ENCODE measurements at regions not wholly inside any gene's neighbourhood (a gene's known extent, or its start where the extent isn't known, plus 50 kb on each side); places are given as distances from the start of the nearest gene placed in this dataset.
"Not testable (repeated sequence)": the region's sequence is repeated elsewhere in the genome, so short reads cannot be mapped to it uniquely, and the experiment has no call there.

DNA sequence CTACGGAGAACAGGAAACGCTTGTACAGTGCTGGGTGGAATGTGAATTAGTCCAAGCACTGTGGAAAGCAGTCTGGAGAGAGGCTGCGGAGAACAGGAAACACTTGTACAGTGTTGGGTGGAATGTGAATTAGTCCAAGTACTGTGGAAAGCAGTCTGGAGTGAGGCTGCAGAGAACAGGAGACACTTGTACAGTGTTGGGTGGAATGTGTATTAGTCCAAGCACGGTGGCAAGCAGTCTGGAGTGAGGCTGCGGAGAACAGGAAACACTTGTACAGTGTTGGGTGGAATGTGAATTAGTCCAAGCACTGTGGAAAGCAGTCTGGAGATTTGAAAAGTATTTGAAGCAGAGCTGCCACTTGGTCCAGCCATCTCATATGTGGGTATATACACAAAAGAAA is 128.4 kb downstream of the POTEB start:
- H3K27ac ChIP-seq (ENCODE audit: low read length); H3K4me1 ChIP-seq (ENCODE audit: control insufficient read depth, insufficient read depth, low read length); H3K36me3 ChIP-seq (ENCODE audit: control insufficient read depth, insufficient read depth, low read length); ATAC-seq; BruUV-seq (replicated peaks); intact Hi-C loops (cut with micrococcal nuclease; ENCODE audit: unreplicated experiment); H3K27me3 ChIP-seq (ENCODE audit: control insufficient read depth, insufficient read depth, low read length); H3K9me3 ChIP-seq (ENCODE audit: control insufficient read depth, insufficient read depth, low read depth, low read length); H3K4me3 ChIP-seq (ENCODE audit: low read depth in 2 of 2, low read length in 2 of 2); in situ Hi-C loops (cut with HindIII; ENCODE audit: low pct_unique_long_range_greater_than_20kb, low sequenced_read_pairs); DNase-seq (ENCODE audit: low read depth, low spot score); POLR2A ChIA-PET; CTCF ChIA-PET: not testable (repeated sequence)

DNA sequence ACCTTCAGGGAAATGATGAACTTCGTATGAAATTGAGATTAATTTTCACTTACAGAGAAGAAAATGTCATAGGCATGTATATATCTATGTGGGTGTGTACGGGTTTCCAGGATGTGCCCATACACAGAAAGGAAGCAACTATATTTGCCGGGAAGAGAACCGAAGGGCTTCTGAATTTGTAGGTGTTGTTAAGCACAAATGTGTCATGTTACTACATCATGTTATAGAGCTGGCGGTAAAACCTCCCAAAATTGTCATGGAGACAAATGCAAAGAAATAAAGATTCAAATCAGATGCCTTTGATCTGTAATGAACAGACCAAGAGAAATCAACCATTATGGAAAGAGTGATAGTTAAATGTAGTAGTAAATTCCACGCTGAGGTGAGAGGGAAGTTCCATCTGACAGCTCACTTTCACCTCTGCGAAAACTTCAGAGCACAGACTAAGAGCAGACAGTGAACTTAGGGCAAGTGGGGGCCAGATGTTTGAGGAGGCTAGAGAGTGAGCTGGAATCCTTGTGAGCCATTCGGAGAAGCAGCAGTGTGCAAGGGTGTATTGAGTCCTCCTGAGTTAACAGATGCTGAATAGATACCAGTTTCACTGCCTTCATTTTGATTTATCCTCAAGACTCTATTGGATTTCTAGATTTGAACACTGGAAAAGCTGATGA is 133.2 kb downstream of the POTEB start:
- in situ Hi-C loops (cut with HindIII; ENCODE audit: low pct_unique_long_range_greater_than_20kb, low sequenced_read_pairs); BruUV-seq (replicated peaks); H3K36me3 ChIP-seq (ENCODE audit: control insufficient read depth, insufficient read depth, low read length); H3K9me3 ChIP-seq (ENCODE audit: control insufficient read depth, insufficient read depth, low read depth, low read length); H3K4me1 ChIP-seq (ENCODE audit: control insufficient read depth, insufficient read depth, low read length); CTCF ChIA-PET; DNase-seq (ENCODE audit: low read depth, low spot score); H3K27ac ChIP-seq (ENCODE audit: low read length); H3K27me3 ChIP-seq (ENCODE audit: control insufficient read depth, insufficient read depth, low read length); ATAC-seq; POLR2A ChIA-PET; H3K4me3 ChIP-seq (ENCODE audit: low read depth in 2 of 2, low read length in 2 of 2); intact Hi-C loops (cut with micrococcal nuclease; ENCODE audit: unreplicated experiment): not testable (repeated sequence)

DNA sequence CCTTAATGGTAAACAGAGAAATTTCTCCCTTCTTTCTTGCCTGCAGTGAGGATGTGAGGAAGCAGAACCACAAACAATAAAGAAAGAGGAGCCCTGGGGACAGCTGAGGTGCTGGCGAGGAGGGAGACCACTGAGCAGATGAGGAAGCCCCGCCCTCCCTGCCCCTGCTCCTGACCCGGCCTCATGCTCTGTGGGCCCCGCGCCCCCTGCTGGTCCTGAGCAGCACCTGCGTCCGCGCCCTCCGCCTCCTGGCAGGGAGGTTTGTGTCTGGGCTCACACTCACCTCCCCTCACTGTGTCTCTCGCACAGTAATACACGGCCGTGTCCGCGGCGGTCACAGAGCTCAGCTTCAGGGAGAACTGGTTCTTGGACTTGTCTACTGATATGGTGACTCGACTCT is 135.5 kb downstream of the POTEB start:
- ATAC-seq; CTCF ChIA-PET; H3K4me1 ChIP-seq (ENCODE audit: control insufficient read depth, insufficient read depth, low read length); intact Hi-C loops (cut with micrococcal nuclease; ENCODE audit: unreplicated experiment); POLR2A ChIA-PET; in situ Hi-C loops (cut with HindIII; ENCODE audit: low pct_unique_long_range_greater_than_20kb, low sequenced_read_pairs); H3K9me3 ChIP-seq (ENCODE audit: control insufficient read depth, insufficient read depth, low read depth, low read length); H3K36me3 ChIP-seq (ENCODE audit: control insufficient read depth, insufficient read depth, low read length); DNase-seq (ENCODE audit: low read depth, low spot score); H3K27me3 ChIP-seq (ENCODE audit: control insufficient read depth, insufficient read depth, low read length); H3K4me3 ChIP-seq (ENCODE audit: low read depth in 2 of 2, low read length in 2 of 2); BruUV-seq (replicated peaks); H3K27ac ChIP-seq (ENCODE audit: low read length): not testable (repeated sequence)

DNA sequence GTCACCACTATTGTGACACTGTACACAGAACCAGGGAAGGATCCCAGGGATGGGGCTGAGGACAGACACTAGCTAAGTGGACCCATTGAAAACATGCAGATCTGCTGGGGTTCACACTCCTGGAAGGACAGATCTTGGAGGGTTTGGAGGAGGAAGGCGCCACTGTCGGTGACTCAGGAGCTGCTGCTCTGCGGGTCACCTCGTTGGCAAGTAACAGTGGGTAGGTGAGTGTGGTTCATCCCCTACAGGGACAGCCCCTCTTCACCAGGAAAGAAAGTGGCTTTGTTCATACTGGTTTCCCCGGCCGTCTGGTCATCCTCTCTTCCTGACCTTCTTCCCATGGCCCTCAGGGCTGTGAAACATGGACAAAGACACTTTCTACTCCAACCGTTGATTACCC is 139.5 kb downstream of the POTEB start:
- ATAC-seq; DNase-seq (ENCODE audit: low read depth, low spot score); H3K4me3 ChIP-seq (ENCODE audit: low read depth in 2 of 2, low read length in 2 of 2); H3K9me3 ChIP-seq (ENCODE audit: control insufficient read depth, insufficient read depth, low read depth, low read length); H3K27ac ChIP-seq (ENCODE audit: low read length); H3K36me3 ChIP-seq (ENCODE audit: control insufficient read depth, insufficient read depth, low read length); H3K4me1 ChIP-seq (ENCODE audit: control insufficient read depth, insufficient read depth, low read length); BruUV-seq (replicated peaks); intact Hi-C loops (cut with micrococcal nuclease; ENCODE audit: unreplicated experiment); POLR2A ChIA-PET; CTCF ChIA-PET; H3K27me3 ChIP-seq (ENCODE audit: control insufficient read depth, insufficient read depth, low read length); in situ Hi-C loops (cut with HindIII; ENCODE audit: low pct_unique_long_range_greater_than_20kb, low sequenced_read_pairs): not testable (repeated sequence)

DNA sequence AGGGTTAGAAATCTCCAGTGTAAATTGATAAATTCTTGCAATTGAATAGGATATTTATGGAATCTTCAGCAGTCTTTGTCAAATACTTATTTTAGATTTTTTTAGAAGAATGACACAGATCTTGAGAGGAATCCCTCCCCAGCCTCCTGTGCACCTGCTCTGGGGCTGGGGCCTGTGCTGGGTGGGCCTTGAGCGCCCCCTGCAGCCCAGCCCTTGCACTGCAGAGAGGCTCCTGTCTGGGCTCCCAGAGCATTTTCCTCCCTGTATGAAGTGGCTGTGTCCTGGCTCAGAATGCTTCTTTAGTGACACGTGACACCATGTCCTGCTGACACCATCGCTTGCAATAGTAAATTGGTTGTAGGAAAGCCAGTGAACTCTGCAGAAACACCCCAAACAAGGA is 141.1 kb downstream of the POTEB start:
- POLR2A ChIA-PET; BruUV-seq (replicated peaks); H3K36me3 ChIP-seq (ENCODE audit: control insufficient read depth, insufficient read depth, low read length); ATAC-seq; intact Hi-C loops (cut with micrococcal nuclease; ENCODE audit: unreplicated experiment); H3K4me3 ChIP-seq (ENCODE audit: low read depth in 2 of 2, low read length in 2 of 2); in situ Hi-C loops (cut with HindIII; ENCODE audit: low pct_unique_long_range_greater_than_20kb, low sequenced_read_pairs); H3K27me3 ChIP-seq (ENCODE audit: control insufficient read depth, insufficient read depth, low read length); H3K9me3 ChIP-seq (ENCODE audit: control insufficient read depth, insufficient read depth, low read depth, low read length); H3K27ac ChIP-seq (ENCODE audit: low read length); H3K4me1 ChIP-seq (ENCODE audit: control insufficient read depth, insufficient read depth, low read length); CTCF ChIA-PET; DNase-seq (ENCODE audit: low read depth, low spot score): not testable (repeated sequence)

DNA sequence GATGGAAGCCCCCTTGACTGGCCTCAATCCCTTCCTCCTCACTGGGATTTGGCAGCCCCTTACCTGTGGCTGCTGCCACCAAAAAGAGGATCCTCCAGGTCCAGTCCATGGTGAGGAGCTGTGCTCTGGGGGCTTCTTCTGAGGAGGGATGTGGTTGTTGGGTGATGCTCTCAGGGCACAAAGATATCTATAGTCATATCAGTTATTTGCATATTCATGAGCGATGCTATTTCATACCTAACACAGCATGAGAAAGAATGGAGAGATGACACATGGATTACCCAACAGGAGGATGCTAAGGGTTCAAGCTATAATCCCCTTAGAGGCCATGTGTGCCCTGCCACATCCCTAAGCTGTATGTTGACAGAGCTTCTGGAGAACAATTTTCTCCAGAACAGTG is 141.7 kb downstream of the POTEB start:
- H3K27me3 ChIP-seq (ENCODE audit: control insufficient read depth, insufficient read depth, low read length); POLR2A ChIA-PET; DNase-seq (ENCODE audit: low read depth, low spot score); in situ Hi-C loops (cut with HindIII; ENCODE audit: low pct_unique_long_range_greater_than_20kb, low sequenced_read_pairs); H3K36me3 ChIP-seq (ENCODE audit: control insufficient read depth, insufficient read depth, low read length); ATAC-seq; H3K4me1 ChIP-seq (ENCODE audit: control insufficient read depth, insufficient read depth, low read length); H3K4me3 ChIP-seq (ENCODE audit: low read depth in 2 of 2, low read length in 2 of 2); H3K27ac ChIP-seq (ENCODE audit: low read length); BruUV-seq (replicated peaks); intact Hi-C loops (cut with micrococcal nuclease; ENCODE audit: unreplicated experiment); H3K9me3 ChIP-seq (ENCODE audit: control insufficient read depth, insufficient read depth, low read depth, low read length); CTCF ChIA-PET: not testable (repeated sequence)

DNA sequence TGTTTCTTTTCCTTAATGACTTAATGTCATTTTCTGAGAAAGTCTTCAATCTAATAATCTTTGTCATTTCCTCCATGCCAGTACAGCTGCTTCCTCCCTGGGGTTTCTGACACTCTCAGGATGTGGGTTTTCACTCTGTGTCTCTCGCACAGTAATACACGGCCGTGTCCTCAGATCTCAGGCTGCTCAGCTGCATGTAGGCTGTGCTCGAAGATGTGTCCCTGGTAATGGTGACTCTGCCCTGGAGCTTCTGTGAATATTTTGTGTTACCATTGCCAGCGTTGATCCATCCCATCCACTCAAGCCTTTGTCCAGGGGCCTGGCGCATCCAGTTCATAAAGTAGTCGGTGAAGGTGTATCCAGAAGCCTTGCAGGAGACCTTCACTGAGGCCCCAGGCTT is 142.2 kb downstream of the POTEB start:
- H3K27ac ChIP-seq (ENCODE audit: low read length); POLR2A ChIA-PET; DNase-seq (ENCODE audit: low read depth, low spot score); BruUV-seq (replicated peaks); CTCF ChIA-PET; H3K36me3 ChIP-seq (ENCODE audit: control insufficient read depth, insufficient read depth, low read length); intact Hi-C loops (cut with micrococcal nuclease; ENCODE audit: unreplicated experiment); H3K4me1 ChIP-seq (ENCODE audit: control insufficient read depth, insufficient read depth, low read length); H3K4me3 ChIP-seq (ENCODE audit: low read depth in 2 of 2, low read length in 2 of 2); H3K27me3 ChIP-seq (ENCODE audit: control insufficient read depth, insufficient read depth, low read length); in situ Hi-C loops (cut with HindIII; ENCODE audit: low pct_unique_long_range_greater_than_20kb, low sequenced_read_pairs); H3K9me3 ChIP-seq (ENCODE audit: control insufficient read depth, insufficient read depth, low read depth, low read length); ATAC-seq: not testable (repeated sequence)

DNA sequence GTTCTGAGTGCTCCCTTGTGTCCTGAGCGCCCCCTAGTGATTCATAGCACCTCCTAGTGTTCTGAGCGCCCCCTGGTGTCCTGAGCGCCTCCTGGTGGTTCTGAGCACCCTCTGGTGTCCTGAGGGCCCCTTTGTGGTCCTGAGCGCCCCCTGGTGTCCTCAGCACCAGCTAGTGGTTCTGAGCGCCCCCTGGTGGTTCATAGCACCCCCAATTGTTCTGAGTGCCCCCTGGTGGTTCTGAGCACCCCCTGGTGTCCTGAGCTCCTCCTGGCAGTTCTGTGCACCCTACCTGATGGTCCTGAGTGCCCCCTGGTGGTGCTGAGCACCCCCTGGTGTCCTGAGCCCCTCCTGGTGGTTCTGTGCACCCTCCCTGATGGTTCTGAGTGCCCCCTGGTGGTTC is 146.0 kb downstream of the POTEB start:
- BruUV-seq (replicated peaks); intact Hi-C loops (cut with micrococcal nuclease; ENCODE audit: unreplicated experiment); H3K9me3 ChIP-seq (ENCODE audit: control insufficient read depth, insufficient read depth, low read depth, low read length); POLR2A ChIA-PET; H3K27me3 ChIP-seq (ENCODE audit: control insufficient read depth, insufficient read depth, low read length); in situ Hi-C loops (cut with HindIII; ENCODE audit: low pct_unique_long_range_greater_than_20kb, low sequenced_read_pairs); H3K4me1 ChIP-seq (ENCODE audit: control insufficient read depth, insufficient read depth, low read length); DNase-seq (ENCODE audit: low read depth, low spot score); H3K36me3 ChIP-seq (ENCODE audit: control insufficient read depth, insufficient read depth, low read length); H3K27ac ChIP-seq (ENCODE audit: low read length); H3K4me3 ChIP-seq (ENCODE audit: low read depth in 2 of 2, low read length in 2 of 2); CTCF ChIA-PET; ATAC-seq: not testable (repeated sequence)
